Activated naive CD4-positive, alpha-beta T cell treated with anti-CD3 and anti-CD28 coated beads for 36 hours (primary cell): ENCODE measurements at regions not wholly inside any gene's neighbourhood (a gene's known extent, or its start where the extent isn't known, plus 50 kb on each side); places are given as distances from the start of the nearest gene placed in this dataset.
"Not testable (repeated sequence)": the region's sequence is repeated elsewhere in the genome, so short reads cannot be mapped to it uniquely, and the experiment has no call there.

ENCODE experiments used
- CTCF ChIA-PET: fragments of 350-600 bp; sonication (Branson Sonifier 250); formaldehyde crosslinking; loops from one replicate; lab custom pipeline; 2021; ENCODE audit warnings: antibody characterized with exemption; lab: Charles Lee
- DNase-seq: peaks from one replicate; pipeline ENCODE4 v3.0.0-alpha.2; 2020
- H3K27ac Mint-ChIP-seq: one replicate; pipeline ENCODE4 v1.8.0; 2021; ENCODE audit warnings: mild to moderate bottlenecking, mixed read lengths
- H3K27me3 Mint-ChIP-seq: one replicate; pipeline ENCODE4 v1.8.0; 2021; ENCODE audit warnings: low read depth, mixed read lengths
- H3K36me3 Mint-ChIP-seq: one replicate; pipeline ENCODE4 v1.8.0; 2021; ENCODE audit warnings: low read depth, mixed read lengths
- H3K4me1 Mint-ChIP-seq: one replicate; pipeline ENCODE4 v1.8.0; 2021; ENCODE audit warnings: low read depth, mixed read lengths
- H3K4me3 Mint-ChIP-seq: one replicate; pipeline ENCODE4 v1.8.0; 2021; ENCODE audit warnings: mild to moderate bottlenecking, moderate library complexity, mixed read lengths
- H3K9me3 Mint-ChIP-seq: one replicate; pipeline ENCODE4 v1.8.0; 2021; ENCODE audit warnings: mixed read lengths
- intact Hi-C: fragments of 100-400 bp; cut with micrococcal nuclease; formaldehyde crosslinking; loops from one replicate; pipeline ENCODE4 v1.15.1; 2023

- no peak overlapping the region for H3K4me3 Mint-ChIP-seq
- CTCF ChIA-PET = no interaction called here
- intact Hi-C loops = loop anchor here (5.0 kb wide), 3 partner anchors 110 to 510 kb away; no protein-coding TSS in a partner anchor
- no peak overlapping the region for H3K27ac Mint-ChIP-seq
- no peaks in the 10 kb centered on the region for H3K9me3 Mint-ChIP-seq
- peaks cover 29% of the 10 kb centered on the region for H3K4me1 Mint-ChIP-seq
- no peaks in the 10 kb centered on the region for H3K36me3 Mint-ChIP-seq
- no peak for DNase-seq
- no peaks in the 10 kb centered on the region for H3K27me3 Mint-ChIP-seq
Observed at GRCh38 chrX:124726881-124727280, 380.5 kb downstream of the SH2D1A start.

GRCh38 chrX:124736553-124737270 lies 390.3 kb downstream of the SH2D1A start:
- Mint-ChIP-seq H3K4me1 (peaks cover 41% of the 10 kb centered on the region), H3K9me3 (no peaks in the 10 kb centered on the region), H3K36me3 (no peaks in the 10 kb centered on the region), H3K27ac (peak overlapping the region; percentile 16), H3K4me3 (peak overlapping the region; percentile 67), H3K27me3 (no peaks in the 10 kb centered on the region)
- DNase-seq = peak; percentile 60
- intact Hi-C loops = loop anchor here (5.0 kb wide), 2 partner anchors 344 to 774 kb away; partner anchors contain the start of gene STAG2
- CTCF ChIA-PET = no interaction called here

DNA sequence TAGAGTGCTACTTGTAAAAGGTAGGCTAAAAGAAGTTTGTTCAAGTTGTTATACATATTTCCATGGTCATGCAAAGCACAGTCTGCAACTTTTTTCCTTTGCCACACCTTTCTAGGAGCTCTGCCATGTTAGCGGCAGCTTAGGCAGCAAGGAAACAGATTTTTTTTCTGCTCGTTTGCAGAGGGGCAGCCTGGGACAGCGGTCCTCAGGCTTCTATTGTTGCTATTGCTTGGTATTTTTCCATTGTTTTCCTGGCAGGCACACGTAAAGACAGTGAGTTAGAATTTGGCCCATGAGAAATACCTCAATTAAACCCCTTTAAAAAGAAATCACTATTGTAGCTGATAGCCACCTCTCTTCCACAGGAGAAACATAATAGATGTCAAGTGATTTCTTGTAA lies 391.4 kb downstream of the SH2D1A start:
- no peak for DNase-seq
- CTCF ChIA-PET = no interaction called here
- H3K36me3 Mint-ChIP-seq = no peaks in the 10 kb centered on the region
- H3K9me3 Mint-ChIP-seq = no peaks in the 10 kb centered on the region
- H3K27me3 Mint-ChIP-seq = no peaks in the 10 kb centered on the region
- H3K4me1 Mint-ChIP-seq = peaks cover 31% of the 10 kb centered on the region
- H3K27ac Mint-ChIP-seq = no peak overlapping the region
- no peak overlapping the region for H3K4me3 Mint-ChIP-seq
- intact Hi-C loops = loop anchor here (5.0 kb wide), 2 partner anchors 345 to 775 kb away; partner anchors contain the start of gene STAG2

DNA sequence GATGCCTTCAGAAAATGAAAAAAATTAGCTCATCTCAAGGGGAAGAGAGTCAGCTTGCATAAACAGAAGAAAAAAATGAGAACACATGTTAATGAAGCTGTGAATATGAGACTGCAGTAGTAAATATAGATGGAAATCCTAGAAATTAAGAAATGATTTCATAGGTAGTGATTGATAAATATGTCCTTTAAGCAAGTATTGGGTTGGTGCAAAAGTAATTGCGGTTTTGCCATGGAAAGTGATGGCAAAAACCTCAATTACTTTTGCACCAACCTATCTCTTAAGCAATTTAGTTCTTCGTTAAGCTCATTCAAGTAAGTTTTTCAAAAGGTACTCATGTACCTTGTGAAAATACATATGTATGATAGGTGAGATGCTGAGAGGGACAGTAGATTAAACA lies 400.9 kb downstream of the SH2D1A start:
- no peak overlapping the region for H3K27ac Mint-ChIP-seq
- no peak overlapping the region for H3K4me3 Mint-ChIP-seq
- peaks cover 3% of the 10 kb centered on the region for H3K4me1 Mint-ChIP-seq
- CTCF ChIA-PET = no interaction called here
- H3K27me3 Mint-ChIP-seq = no peaks in the 10 kb centered on the region
- H3K9me3 Mint-ChIP-seq = no peaks in the 10 kb centered on the region
- DNase-seq = no peak
- intact Hi-C loops = no loop called here
- no peaks in the 10 kb centered on the region for H3K36me3 Mint-ChIP-seq

- H3K9me3 Mint-ChIP-seq = no peaks in the 10 kb centered on the region
- intact Hi-C loops = no loop called here
- DNase-seq = no peak
Observed at GRCh38 chrX:124764354-124764753, 418.0 kb downstream of the SH2D1A start.

GRCh38 chrX:124769166-124769565 lies 422.8 kb downstream of the SH2D1A start:
- CTCF ChIA-PET = no interaction called here
- intact Hi-C loops = no loop called here
- no peaks in the 10 kb centered on the region for H3K27me3 Mint-ChIP-seq
- DNase-seq = no peak
- H3K9me3 Mint-ChIP-seq = no peaks in the 10 kb centered on the region
- H3K27ac Mint-ChIP-seq = no peak overlapping the region
- no peaks in the 10 kb centered on the region for H3K36me3 Mint-ChIP-seq
- H3K4me1 Mint-ChIP-seq = no peaks in the 10 kb centered on the region
- H3K4me3 Mint-ChIP-seq = no peak overlapping the region

More at GRCh38 chrX:124764354-124764753, 418.0 kb downstream of the SH2D1A start:
- H3K27ac Mint-ChIP-seq = no peak overlapping the region
- no peaks in the 10 kb centered on the region for H3K36me3 Mint-ChIP-seq
- no peaks in the 10 kb centered on the region for H3K4me1 Mint-ChIP-seq
- H3K27me3 Mint-ChIP-seq = no peaks in the 10 kb centered on the region
- no peak overlapping the region for H3K4me3 Mint-ChIP-seq
- CTCF ChIA-PET = interaction anchor here (0.7 kb wide), 1 partner anchor 46 kb away, joined by 3 read pairs; no protein-coding TSS in a partner anchor

GRCh38 chrX:124771292-124771691 lies 424.9 kb downstream of the SH2D1A start:
- Mint-ChIP-seq H3K4me1 (no peaks in the 10 kb centered on the region), H3K36me3 (no peaks in the 10 kb centered on the region), H3K27me3 (no peaks in the 10 kb centered on the region), H3K4me3 (no peak overlapping the region), H3K9me3 (no peaks in the 10 kb centered on the region), H3K27ac (no peak overlapping the region)
- CTCF ChIA-PET = no interaction called here
- intact Hi-C loops = no loop called here
- no peak for DNase-seq

DNA sequence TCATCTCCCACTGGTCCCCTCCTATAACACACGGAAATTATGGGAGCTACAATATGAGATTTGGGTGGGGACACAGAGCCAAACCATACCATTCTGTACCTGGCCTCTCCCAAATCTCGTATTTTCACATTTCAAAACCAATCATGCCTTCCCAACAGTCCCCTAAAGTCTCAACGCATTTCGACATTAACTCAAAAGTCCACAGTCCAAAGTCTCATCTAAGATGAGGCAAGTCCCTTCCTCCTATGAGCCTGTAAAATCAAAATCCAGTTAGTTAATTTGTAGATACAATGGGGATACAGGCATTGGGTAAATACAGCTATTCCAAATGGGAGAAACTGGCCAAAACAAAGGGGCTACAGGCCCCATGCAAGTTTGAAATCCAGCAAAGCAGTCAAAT lies 441.9 kb downstream of the SH2D1A start:
- H3K4me3 Mint-ChIP-seq, DNase-seq, CTCF ChIA-PET, H3K36me3 Mint-ChIP-seq, intact Hi-C loops, H3K9me3 Mint-ChIP-seq, H3K27ac Mint-ChIP-seq, H3K4me1 Mint-ChIP-seq, H3K27me3 Mint-ChIP-seq: not testable (repeated sequence)

DNA sequence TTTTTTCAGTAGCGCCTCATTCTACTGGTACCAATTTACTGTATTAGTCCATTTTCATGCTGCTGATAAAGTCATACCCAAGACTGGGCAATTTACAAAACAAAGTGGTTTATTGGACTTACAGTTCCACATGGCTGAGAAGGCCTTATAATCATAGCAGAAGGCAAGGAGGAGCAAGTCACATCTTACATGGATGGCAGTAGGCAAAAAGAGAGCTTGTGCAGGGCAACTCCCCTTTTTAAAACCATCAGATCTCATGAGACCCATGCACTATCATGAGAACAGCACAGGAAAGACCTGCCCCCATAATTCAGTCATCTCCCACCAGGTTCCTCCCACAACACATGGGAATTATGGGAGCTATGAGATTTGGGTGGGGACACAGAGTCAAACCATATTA lies 443.5 kb downstream of the SH2D1A start:
- H3K36me3 Mint-ChIP-seq, H3K9me3 Mint-ChIP-seq, H3K4me1 Mint-ChIP-seq, H3K27me3 Mint-ChIP-seq, H3K4me3 Mint-ChIP-seq, H3K27ac Mint-ChIP-seq, DNase-seq, intact Hi-C loops: not testable (repeated sequence)
- CTCF ChIA-PET = interaction anchor here (0.7 kb wide), 1 partner anchor 267 kb away, joined by 3 read pairs; no protein-coding TSS in a partner anchor

DNA sequence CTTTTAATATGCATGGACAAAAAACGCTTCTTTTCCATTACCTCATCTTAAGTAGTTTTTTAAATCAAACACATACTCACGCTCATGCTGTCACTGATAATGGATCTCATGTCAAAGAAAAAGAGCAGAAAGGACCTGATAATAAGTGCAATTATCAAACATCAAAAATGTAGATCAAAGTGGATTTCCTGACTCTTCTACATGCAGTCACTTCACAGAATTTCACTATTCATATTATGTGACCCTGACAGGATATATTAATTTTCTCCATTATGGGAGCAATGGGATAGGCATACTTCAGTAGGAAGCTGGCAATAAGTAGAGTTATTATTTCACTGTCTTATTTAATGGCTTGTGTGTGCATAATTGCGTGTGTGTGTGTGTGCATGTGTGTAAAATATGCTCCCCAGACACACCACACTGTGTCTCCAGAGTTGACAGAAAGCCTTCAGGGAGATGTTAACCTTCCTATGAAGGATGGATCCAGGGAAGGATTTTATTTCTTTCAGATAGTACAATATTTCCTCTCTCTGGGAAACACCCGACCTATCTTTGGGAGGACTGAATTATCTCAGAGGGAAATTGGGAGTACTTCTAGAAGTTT lies 445.2 kb downstream of the SH2D1A start:
- H3K4me1 Mint-ChIP-seq = no peaks in the 10 kb centered on the region
- no peaks in the 10 kb centered on the region for H3K27me3 Mint-ChIP-seq
- H3K36me3 Mint-ChIP-seq = no peaks in the 10 kb centered on the region
- H3K9me3 Mint-ChIP-seq = peaks cover 5% of the 10 kb centered on the region
- CTCF ChIA-PET = no interaction called here
- no peak overlapping the region for H3K27ac Mint-ChIP-seq
- no peak for DNase-seq
- H3K4me3 Mint-ChIP-seq = no peak overlapping the region
- intact Hi-C loops = no loop called here

DNA sequence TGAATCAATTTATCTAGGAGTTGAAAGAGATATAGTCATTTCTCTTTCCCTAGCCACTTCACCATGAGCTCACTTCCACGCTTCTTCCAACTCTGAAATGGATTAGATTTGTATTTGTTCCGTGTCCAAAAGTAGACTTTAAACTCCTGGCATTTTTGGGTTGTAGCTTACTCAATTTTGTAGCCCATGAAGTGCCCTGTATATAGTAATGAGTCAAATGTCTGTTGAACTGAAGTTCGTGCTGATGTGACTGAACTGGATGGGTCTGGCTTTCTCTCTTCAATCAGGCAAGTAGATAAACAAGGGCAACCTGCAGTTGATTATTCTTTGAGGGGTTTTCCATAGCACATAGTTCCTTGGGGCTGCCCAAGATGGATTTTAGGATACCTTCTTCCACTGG lies 450.6 kb downstream of the SH2D1A start:
- H3K36me3 Mint-ChIP-seq = peaks cover 2% of the 10 kb centered on the region
- H3K4me3 Mint-ChIP-seq = no peak overlapping the region
- no peak overlapping the region for H3K27ac Mint-ChIP-seq
- intact Hi-C loops = no loop called here
- peaks cover 7% of the 10 kb centered on the region for H3K9me3 Mint-ChIP-seq
- H3K27me3 Mint-ChIP-seq = no peaks in the 10 kb centered on the region
- H3K4me1 Mint-ChIP-seq = no peaks in the 10 kb centered on the region
- no peak for DNase-seq
- CTCF ChIA-PET = no interaction called here

- H3K9me3 Mint-ChIP-seq = peaks cover 14% of the 10 kb centered on the region
- no peak overlapping the region for H3K4me3 Mint-ChIP-seq
- no peaks in the 10 kb centered on the region for H3K27me3 Mint-ChIP-seq
- no peak for DNase-seq
- intact Hi-C loops = no loop called here
- peaks cover 2% of the 10 kb centered on the region for H3K36me3 Mint-ChIP-seq
- CTCF ChIA-PET = no interaction called here
- no peak overlapping the region for H3K27ac Mint-ChIP-seq
- H3K4me1 Mint-ChIP-seq = no peaks in the 10 kb centered on the region
Observed at GRCh38 chrX:124804962-124805361, 458.6 kb downstream of the SH2D1A start.

DNA sequence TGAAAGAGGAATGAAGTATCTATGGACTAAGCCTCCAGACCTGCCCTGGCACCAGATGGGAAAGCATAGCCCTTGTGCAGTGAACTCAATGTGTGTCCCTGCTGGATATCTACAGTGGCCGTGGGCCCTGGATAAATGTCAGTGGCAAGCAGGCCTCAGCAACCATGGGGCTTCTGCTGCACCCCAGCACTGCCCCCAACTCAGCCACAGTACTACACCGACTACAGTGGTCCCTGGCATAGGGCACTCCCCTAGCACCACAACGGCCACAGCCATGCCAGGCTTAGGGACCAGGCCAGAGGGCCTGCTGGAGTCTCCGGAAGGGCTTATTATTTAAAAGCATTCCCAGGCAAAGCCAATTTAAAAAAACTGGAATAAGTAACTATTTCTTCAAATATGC lies 459.1 kb downstream of the SH2D1A start:
- intact Hi-C loops = no loop called here
- CTCF ChIA-PET = interaction anchor here (0.6 kb wide), 1 partner anchor 10 kb away, joined by 8 read pairs; no protein-coding TSS in a partner anchor
- H3K27ac Mint-ChIP-seq = no peak overlapping the region
- H3K36me3 Mint-ChIP-seq = peaks cover 2% of the 10 kb centered on the region
- no peaks in the 10 kb centered on the region for H3K4me1 Mint-ChIP-seq
- DNase-seq = no peak
- H3K4me3 Mint-ChIP-seq = no peak overlapping the region
- peaks cover 13% of the 10 kb centered on the region for H3K9me3 Mint-ChIP-seq
- H3K27me3 Mint-ChIP-seq = no peaks in the 10 kb centered on the region
